ENCODE measurements at regions not wholly inside any gene's neighbourhood (a gene's known extent, or its start where the extent isn't known, plus 50 kb on each side); places are given as distances from the start of the nearest gene placed in this dataset.

DNA sequence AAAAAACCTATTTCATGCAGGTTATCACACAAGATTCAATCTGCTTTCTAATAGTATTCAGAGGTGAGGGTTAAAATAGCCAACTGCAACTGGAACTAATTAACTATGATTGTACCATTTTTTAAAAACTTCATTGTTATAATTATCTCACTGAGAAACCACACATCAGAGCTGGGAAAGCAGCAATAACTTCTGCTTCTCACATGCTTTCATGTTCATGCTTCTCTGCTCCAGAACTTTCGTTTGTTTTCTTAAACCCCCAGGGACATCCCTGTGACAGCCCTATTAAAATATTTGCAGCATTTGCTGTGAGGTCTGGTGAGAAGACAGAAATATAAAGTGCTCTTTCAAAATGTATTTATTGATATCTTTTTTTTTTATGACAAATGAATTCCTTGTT is 389.0 kb upstream of the SORCS1 start:
- H3K4me3 ChIP-seq = no peak overlapping the region
- no peaks in the 10 kb centered on the region for H3K36me3 ChIP-seq
- no peak for TF ChIP-seq Cebpa-rat (IDR thresholded peaks at IDR 0.05)

DNA sequence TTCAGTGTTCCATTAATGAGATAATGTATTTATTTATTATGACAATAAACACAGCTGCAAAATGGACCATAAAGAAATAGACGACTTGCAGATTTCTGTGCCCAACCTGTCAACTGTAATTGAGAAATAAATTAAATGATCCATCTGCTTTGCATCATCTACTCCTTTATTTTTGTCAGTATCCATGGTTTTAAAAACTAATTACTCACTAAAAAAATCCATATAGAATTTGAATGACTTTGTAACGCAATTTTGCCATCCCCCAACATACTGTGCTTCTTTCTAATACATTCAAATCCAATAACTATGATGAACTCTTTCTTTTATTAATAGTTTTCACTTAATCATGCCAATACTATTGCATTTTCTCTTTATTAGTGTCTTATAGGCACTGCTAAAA is 388.5 kb upstream of the SORCS1 start:
- no peak for TF ChIP-seq Cebpa-rat (IDR thresholded peaks at IDR 0.05)
- Histone ChIP-seq H3K4me2 (peak overlapping the region in 4 of 11 experiments; percentile 26 to 80 (median 60); a peak in 4 of 22 replicates), H3K27me3 (no peaks in the 10 kb centered on the region), H4K20me1 (no peaks in the 10 kb centered on the region), H3K4me3 (no peak overlapping the region), H3K9ac (no peak overlapping the region), H3K36me3 (no peaks in the 10 kb centered on the region), H3K4me1 (peaks cover 3 to 32% (median 26%) of the 10 kb centered on the region in 10 experiments; a peak in 19 of 20 replicates), H3K9me3 (replicated peaks in 1 of 11) (peaks cover 4 to 24% (median 10%) of the 10 kb centered on the region in 11 experiments; a peak in 12 of 22 replicates), H3K27ac (no peak overlapping the region)

More for the DNA sequence above, 389.0 kb upstream of the SORCS1 start:
- Histone ChIP-seq H4K20me1 (no peaks in the 10 kb centered on the region), H3K9ac (no peak overlapping the region), H3K4me1 (peaks cover 3 to 32% (median 26%) of the 10 kb centered on the region in 10 experiments; a peak in 19 of 20 replicates), H3K27me3 (no peaks in the 10 kb centered on the region), H3K9me3 (replicated peaks in 1 of 11) (peaks cover 4 to 24% (median 10%) of the 10 kb centered on the region in 11 experiments; a peak in 12 of 22 replicates), H3K27ac (no peak overlapping the region), H3K4me2 (peak overlapping the region in 4 of 11 experiments; percentile 42 to 80 (median 60); a peak in 6 of 22 replicates)

DNA sequence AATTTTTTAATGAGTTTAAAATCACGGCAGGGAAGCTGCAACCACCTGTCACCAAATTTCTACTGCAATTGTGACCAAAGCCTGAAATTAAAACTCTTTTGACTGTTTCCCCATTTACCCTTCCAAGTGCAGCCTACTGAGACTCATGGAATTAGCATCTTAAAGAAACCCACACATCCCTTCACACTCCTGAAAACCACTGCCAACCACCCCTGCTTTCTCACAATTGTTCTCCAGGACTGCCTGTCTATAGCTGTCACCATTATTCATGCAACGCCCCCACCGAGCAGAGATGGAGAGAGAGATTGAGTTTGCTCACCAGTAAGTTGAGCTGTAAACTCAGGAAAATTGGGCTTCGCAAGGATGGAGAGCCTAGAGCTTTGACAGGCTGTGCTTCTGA is 383.8 kb upstream of the SORCS1 start:
- TF ChIP-seq Cebpa-rat (IDR thresholded peaks at IDR 0.05) = no peak
- Histone ChIP-seq H3K4me1 (peaks cover 7 to 26% (median 17%) of the 10 kb centered on the region in 10 experiments; a peak in 17 of 20 replicates), H3K4me3 (no peak overlapping the region), H3K9me3 (replicated peaks in 1 of 11) (peaks cover 4 to 24% (median 10%) of the 10 kb centered on the region in 11 experiments; a peak in 11 of 22 replicates), H3K27me3 (no peaks in the 10 kb centered on the region), H3K36me3 (no peaks in the 10 kb centered on the region), H4K20me1 (no peaks in the 10 kb centered on the region), H3K27ac (no peak overlapping the region), H3K4me2 (no peak overlapping the region), H3K9ac (no peak overlapping the region)

DNA sequence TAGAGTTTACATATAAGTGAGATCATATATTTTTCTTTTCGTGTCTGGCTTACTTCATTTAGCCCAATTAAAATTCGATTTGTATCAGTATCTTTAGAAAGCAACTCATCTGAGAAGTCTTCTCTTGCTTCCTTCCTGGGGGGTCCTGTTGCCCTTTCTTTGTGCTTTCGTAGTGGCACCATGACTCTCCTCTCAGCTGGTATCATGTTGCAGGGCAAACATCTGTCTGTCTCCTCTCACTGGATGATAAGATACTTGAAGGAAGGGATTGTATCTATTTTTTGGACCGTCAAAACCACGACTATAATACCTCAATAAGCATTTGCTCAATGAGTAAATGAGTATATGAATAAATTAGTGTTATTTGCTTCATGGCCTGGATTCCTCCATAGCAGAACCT is 382.5 kb upstream of the SORCS1 start:
- Histone ChIP-seq H3K4me3 (no peak overlapping the region), H3K9ac (no peak overlapping the region), H3K9me3 (replicated peaks in 1 of 11) (peaks cover 4 to 21% (median 10%) of the 10 kb centered on the region in 11 experiments; a peak in 11 of 22 replicates), H3K36me3 (no peaks in the 10 kb centered on the region), H3K4me1 (peaks cover 0 to 23% (median 15%) of the 10 kb centered on the region in 10 experiments; a peak in 14 of 20 replicates), H3K4me2 (peak overlapping the region in 5 of 11 experiments; percentile 37 to 72 (median 68); a peak in 7 of 22 replicates), H4K20me1 (no peaks in the 10 kb centered on the region), H3K27me3 (no peaks in the 10 kb centered on the region), H3K27ac (peak overlapping the region in 6 of 11 experiments; percentile 14 to 57 (median 26); a peak in 8 of 22 replicates)
- TF ChIP-seq Cebpa-rat (IDR thresholded peaks at IDR 0.05) = no peak

DNA sequence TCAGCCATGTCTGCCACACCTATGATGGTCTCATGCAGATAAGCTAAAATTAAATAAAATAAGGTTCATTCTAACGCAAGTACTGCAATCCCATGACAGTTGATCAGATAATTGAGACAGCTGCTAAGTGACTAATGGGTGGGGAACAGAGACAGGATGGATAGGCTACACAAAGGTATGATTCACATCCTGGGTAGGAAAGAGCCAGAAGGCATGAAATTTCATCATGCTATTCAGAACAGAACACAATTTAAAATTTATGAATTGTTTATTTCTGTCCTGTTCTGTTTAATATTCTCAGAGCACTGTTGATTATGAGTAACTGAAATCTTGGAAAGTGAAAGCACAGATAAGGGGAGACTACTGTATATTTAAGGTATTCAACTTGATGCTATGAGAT is 381.8 kb upstream of the SORCS1 start:
- H3K27ac ChIP-seq = peak overlapping the region in 6 of 11 experiments; percentile 40 to 69 (median 50); a peak in 8 of 22 replicates
- H4K20me1 ChIP-seq = no peaks in the 10 kb centered on the region
- H3K9me3 ChIP-seq (replicated peaks in 1 of 11) = peaks cover 4 to 20% (median 10%) of the 10 kb centered on the region in 11 experiments; a peak in 11 of 22 replicates
- H3K4me2 ChIP-seq = peak overlapping the region in 8 of 11 experiments; percentile 22 to 72 (median 47); a peak in 14 of 22 replicates
- no peak overlapping the region for H3K4me3 ChIP-seq
- peaks cover 0 to 23% (median 15%) of the 10 kb centered on the region in 10 experiments; a peak in 14 of 20 replicates for H3K4me1 ChIP-seq
- no peaks in the 10 kb centered on the region for H3K27me3 ChIP-seq
- no peaks in the 10 kb centered on the region for H3K36me3 ChIP-seq
- TF ChIP-seq Cebpa-rat (IDR thresholded peaks at IDR 0.05) = no peak
- H3K9ac ChIP-seq = no peak overlapping the region

DNA sequence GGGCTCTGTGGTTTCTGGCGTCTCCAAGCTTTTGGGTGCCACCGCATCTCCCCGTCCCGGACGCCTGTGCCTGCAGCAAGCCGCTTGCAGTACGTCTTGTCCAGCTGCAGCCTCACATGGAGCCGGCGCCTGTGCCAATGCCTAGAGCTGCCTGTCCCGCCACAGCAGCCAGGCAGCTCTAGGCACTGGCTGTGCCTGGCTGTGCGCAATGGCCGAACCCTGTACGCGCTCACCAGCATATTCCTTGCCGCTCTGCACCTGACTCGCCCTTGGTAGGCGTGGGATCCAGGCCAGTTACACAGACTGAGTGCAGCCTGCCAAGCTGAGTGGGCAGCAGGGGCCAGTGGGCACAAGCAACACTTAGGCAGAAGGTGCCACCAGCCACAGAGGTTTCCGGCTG is 381.2 kb upstream of the SORCS1 start:
- Histone ChIP-seq H3K4me1 (peaks cover 0 to 23% (median 15%) of the 10 kb centered on the region in 10 experiments; a peak in 14 of 20 replicates), H3K9me3 (replicated peaks in 1 of 11) (peaks cover under 1 to 14% (median 8%) of the 10 kb centered on the region in 11 experiments; a peak in 10 of 22 replicates), H3K27ac (peak overlapping the region in 9 of 11 experiments; percentile 27 to 69 (median 47); a peak in 15 of 22 replicates), H3K4me3 (no peak overlapping the region), H3K9ac (no peak overlapping the region), H4K20me1 (no peaks in the 10 kb centered on the region), H3K4me2 (peak overlapping the region in 8 of 11 experiments; percentile 22 to 72 (median 47); a peak in 15 of 22 replicates), H3K27me3 (no peaks in the 10 kb centered on the region), H3K36me3 (no peaks in the 10 kb centered on the region)
- no peak for TF ChIP-seq Cebpa-rat (IDR thresholded peaks at IDR 0.05)

DNA sequence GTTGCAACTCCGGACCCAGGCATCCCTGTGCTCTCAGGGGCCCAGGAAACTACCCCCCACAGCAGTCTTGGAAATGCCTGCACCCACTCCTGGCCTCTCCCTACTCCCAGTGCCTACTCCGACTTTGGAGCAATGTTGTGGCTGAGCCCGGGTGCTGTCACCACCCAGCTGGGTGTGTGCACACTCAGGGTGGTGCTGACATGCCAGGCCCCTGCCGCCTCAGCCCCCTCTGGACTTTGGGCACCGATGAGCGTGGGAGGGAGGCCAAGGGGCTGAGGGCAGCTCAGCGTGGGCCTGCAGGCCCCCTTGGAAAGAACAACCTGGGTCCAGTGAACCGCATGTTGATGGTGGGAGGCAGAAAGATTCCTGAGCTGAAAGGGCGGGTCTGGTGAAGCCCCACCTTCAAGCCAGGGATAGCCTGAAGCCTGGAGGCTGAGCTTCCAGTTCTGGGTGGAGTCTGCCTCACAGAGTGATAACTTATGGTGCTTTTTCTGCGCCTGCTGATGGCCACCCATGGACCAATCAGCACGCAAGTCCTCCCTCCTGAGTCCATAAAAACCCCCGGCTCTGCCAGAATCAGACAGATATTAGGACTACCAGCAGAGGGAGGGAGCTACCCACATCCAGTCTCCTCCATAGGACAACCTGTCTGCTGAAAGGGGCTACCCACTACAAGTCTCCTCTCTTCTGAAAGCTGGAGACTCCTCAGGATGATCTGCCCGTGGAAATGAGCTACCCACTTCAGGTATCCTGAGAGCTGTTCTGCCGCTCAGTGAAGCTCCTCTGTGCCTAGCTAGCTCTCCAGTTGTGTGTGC is 380.4 kb upstream of the SORCS1 start:
- Histone ChIP-seq H3K4me1 (peaks cover 0 to 23% (median 15%) of the 10 kb centered on the region in 10 experiments; a peak in 14 of 20 replicates), H4K20me1 (no peaks in the 10 kb centered on the region), H3K4me2 (peak overlapping the region in 2 of 11 experiments; percentile 68 to 72; a peak in 2 of 22 replicates), H3K27ac (peak overlapping the region in 8 of 11 experiments; percentile 40 to 69 (median 48); a peak in 14 of 22 replicates), H3K27me3 (no peaks in the 10 kb centered on the region), H3K9ac (no peak overlapping the region), H3K36me3 (no peaks in the 10 kb centered on the region), H3K9me3 (replicated peaks in 1 of 11) (peaks cover 0 to 9% (median 6%) of the 10 kb centered on the region in 11 experiments; a peak in 8 of 22 replicates), H3K4me3 (no peak overlapping the region)
- no peak for TF ChIP-seq Cebpa-rat (IDR thresholded peaks at IDR 0.05)

DNA sequence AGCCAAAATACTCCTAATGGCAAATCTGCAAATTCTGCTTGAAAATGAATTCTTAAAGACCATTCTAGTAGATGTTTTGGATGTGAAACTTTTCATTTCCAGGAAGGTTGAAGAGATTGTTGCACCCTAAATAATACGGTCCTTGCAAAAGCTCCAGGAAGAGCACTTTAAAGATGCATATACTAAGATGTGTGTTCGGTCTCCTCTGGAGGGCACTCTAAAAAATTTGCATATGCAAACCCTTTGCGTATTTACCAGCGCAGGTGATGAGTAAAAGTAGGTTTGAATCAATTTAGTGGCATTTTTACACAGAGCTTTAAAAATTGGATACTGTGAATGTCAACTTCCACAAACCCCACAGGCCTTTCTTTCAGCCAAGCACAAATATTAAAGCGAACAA is 378.1 kb upstream of the SORCS1 start:
- no peak overlapping the region for H3K27ac ChIP-seq
- H3K9me3 ChIP-seq (replicated peaks in 1 of 11) = no peaks in the 10 kb centered on the region
- H3K4me2 ChIP-seq = no peak overlapping the region
- H3K27me3 ChIP-seq = no peaks in the 10 kb centered on the region
- no peaks in the 10 kb centered on the region for H4K20me1 ChIP-seq
- H3K4me3 ChIP-seq = no peak overlapping the region
- no peak overlapping the region for H3K9ac ChIP-seq
- H3K36me3 ChIP-seq = no peaks in the 10 kb centered on the region
- H3K4me1 ChIP-seq = peaks cover 0 to 23% (median 15%) of the 10 kb centered on the region in 10 experiments; a peak in 14 of 20 replicates
- TF ChIP-seq Cebpa-rat (IDR thresholded peaks at IDR 0.05) = no peak

DNA sequence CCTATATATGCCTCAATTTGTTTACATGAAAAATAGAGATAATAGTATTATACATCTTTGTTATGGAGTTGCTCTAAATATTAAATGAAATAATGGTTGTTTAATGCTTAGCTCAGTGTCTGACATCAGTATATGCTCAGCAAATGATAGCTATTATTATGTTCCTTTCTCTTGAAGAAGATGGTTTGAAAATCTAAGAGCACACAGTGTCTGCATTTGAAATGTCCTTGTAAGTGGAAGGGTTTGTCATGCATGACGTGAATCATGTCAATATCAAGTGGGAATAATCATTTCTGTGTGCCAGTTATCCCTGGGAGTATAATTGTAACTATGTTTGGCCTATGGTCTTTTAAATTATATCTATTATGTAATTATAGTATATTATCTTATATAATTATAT is 377.5 kb upstream of the SORCS1 start:
- no peak for TF ChIP-seq Cebpa-rat (IDR thresholded peaks at IDR 0.05)
- Histone ChIP-seq H4K20me1 (no peaks in the 10 kb centered on the region), H3K36me3 (no peaks in the 10 kb centered on the region), H3K27ac (no peak overlapping the region), H3K4me2 (no peak overlapping the region), H3K27me3 (no peaks in the 10 kb centered on the region), H3K9me3 (replicated peaks in 1 of 11) (no peaks in the 10 kb centered on the region), H3K9ac (no peak overlapping the region), H3K4me1 (peaks cover 0 to 20% (median 15%) of the 10 kb centered on the region in 10 experiments; a peak in 14 of 20 replicates), H3K4me3 (no peak overlapping the region)

All from BLaER1 treated with 17β-estradiol and CSF1 and Interleukin-3, amounts not matched to agents 10 nM and 100 nM (cell line).